HCT116 (cell line): ENCODE measurements at regions not wholly inside any gene's neighbourhood (a gene's known extent, or its start where the extent isn't known, plus 50 kb on each side); places are given as distances from the start of the nearest gene placed in this dataset.
"Not testable (repeated sequence)": the region's sequence is repeated elsewhere in the genome, so short reads cannot be mapped to it uniquely, and the experiment has no call there.

Experiments
- TF ChIP-seq, protein P1 (sequence below), 3 experiments: fragments of 200-600 bp in 1 of 3; sonication (generic) in 1 of 3; IDR thresholded peaks in 2 of 3; conservative IDR thresholded peaks in 1 of 3; 2 replicates each; pipeline ENCODE4 v1.5.1; 2012 to 2017; ENCODE audit warnings: low read depth in 2 of 3, low read length in 2 of 3, antibody characterized with exemption in 1 of 3, borderline replicate concordance in 1 of 3, control low read depth in 1 of 3, mild to moderate bottlenecking in 1 of 3, mixed read lengths in 1 of 3, mixed run types in 1 of 3, moderate library complexity in 1 of 3; ENCODE audit not compliant: insufficient read depth in 1 of 3
- TF ChIP-seq, protein P2 (sequence below): IDR thresholded peaks from 2 replicates; pipeline ENCODE4 v1.6.1; 2012

- TF ChIP-seq, protein P1, sequence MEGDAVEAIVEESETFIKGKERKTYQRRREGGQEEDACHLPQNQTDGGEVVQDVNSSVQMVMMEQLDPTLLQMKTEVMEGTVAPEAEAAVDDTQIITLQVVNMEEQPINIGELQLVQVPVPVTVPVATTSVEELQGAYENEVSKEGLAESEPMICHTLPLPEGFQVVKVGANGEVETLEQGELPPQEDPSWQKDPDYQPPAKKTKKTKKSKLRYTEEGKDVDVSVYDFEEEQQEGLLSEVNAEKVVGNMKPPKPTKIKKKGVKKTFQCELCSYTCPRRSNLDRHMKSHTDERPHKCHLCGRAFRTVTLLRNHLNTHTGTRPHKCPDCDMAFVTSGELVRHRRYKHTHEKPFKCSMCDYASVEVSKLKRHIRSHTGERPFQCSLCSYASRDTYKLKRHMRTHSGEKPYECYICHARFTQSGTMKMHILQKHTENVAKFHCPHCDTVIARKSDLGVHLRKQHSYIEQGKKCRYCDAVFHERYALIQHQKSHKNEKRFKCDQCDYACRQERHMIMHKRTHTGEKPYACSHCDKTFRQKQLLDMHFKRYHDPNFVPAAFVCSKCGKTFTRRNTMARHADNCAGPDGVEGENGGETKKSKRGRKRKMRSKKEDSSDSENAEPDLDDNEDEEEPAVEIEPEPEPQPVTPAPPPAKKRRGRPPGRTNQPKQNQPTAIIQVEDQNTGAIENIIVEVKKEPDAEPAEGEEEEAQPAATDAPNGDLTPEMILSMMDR (IDR thresholded peaks at IDR 0.05 in 2 of 3, conservative IDR thresholded peaks at IDR 0.05 in 1 of 3; ENCODE audit: borderline replicate concordance in 1 of 3, insufficient read depth in 1 of 3, low read depth in 2 of 3, low read length in 2 of 3), result not testable (repeated sequence)
- TF ChIP-seq, protein P2, sequence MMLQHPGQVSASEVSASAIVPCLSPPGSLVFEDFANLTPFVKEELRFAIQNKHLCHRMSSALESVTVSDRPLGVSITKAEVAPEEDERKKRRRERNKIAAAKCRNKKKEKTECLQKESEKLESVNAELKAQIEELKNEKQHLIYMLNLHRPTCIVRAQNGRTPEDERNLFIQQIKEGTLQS, result peak; percentile 84
Measured at GRCh38 chr12:75657354-75657753, 145.9 kb upstream of the KRR1 start.
